Esophagus muscularis mucosa (tissue), 4 donors: ENCODE measurements at regions not wholly inside any gene's neighbourhood (a gene's known extent, or its start where the extent isn't known, plus 50 kb on each side); places are given as distances from the start of the nearest gene placed in this dataset.

Experiments
- EP300 ChIP-seq: sonication (generic); formaldehyde crosslinking; IDR thresholded peaks from one replicate; pipeline ENCODE4 v1.6.1; 2017; ENCODE audit warnings: antibody characterized with exemption
- POLR2A ChIP-seq: fragments of 450-650 bp; IDR thresholded peaks from one replicate; pipeline ENCODE4 v1.6.1; 2017; ENCODE audit warnings: antibody characterized with exemption, moderate library complexity, mild to moderate bottlenecking, low read depth
- POLR2AphosphoS5 ChIP-seq, 2 donors: sonication (generic); formaldehyde crosslinking; IDR thresholded peaks; one replicate each; pipeline ENCODE4 v1.6.1; 2017; ENCODE audit warnings: antibody characterized with exemption in 2 of 2
- TF ChIP-seq, protein P1 (sequence below), 3 experiments: fragments of 200-600 bp in 2 of 3; fragments of 450-650 bp in 1 of 3; sonication (generic) in 2 of 3; IDR thresholded peaks; one replicate each; pipeline ENCODE4 v1.5.1; 2017 to 2019; ENCODE audit warnings: antibody characterized with exemption in 3 of 3, mild to moderate bottlenecking in 2 of 3, moderate library complexity in 1 of 3

DNA sequence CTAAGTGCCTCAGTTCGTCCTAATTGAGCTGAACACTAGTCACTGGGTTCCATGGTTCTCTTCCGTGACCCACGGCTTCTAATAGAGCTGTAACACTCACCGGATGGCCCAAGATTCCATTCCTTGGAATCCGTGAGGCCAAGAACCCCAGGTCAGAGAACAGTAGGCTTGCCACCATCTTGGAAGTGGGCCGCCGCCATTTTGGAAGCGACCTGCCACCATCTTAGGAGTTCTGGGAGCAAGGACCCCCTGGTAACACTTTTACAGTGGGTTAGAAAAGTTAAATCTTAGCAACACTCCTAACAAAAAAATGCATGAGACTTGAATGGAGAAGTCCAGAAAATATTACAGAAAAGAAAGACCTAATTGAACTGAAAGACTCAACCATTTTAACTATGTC is 84.5 kb downstream of the TMEM18 start:
- TF ChIP-seq POLR2AphosphoS5 (IDR thresholded peaks at IDR 0.05), result no peak
- TF ChIP-seq, protein P1, sequence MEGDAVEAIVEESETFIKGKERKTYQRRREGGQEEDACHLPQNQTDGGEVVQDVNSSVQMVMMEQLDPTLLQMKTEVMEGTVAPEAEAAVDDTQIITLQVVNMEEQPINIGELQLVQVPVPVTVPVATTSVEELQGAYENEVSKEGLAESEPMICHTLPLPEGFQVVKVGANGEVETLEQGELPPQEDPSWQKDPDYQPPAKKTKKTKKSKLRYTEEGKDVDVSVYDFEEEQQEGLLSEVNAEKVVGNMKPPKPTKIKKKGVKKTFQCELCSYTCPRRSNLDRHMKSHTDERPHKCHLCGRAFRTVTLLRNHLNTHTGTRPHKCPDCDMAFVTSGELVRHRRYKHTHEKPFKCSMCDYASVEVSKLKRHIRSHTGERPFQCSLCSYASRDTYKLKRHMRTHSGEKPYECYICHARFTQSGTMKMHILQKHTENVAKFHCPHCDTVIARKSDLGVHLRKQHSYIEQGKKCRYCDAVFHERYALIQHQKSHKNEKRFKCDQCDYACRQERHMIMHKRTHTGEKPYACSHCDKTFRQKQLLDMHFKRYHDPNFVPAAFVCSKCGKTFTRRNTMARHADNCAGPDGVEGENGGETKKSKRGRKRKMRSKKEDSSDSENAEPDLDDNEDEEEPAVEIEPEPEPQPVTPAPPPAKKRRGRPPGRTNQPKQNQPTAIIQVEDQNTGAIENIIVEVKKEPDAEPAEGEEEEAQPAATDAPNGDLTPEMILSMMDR (IDR thresholded peaks at IDR 0.05), result no peak
- TF ChIP-seq EP300, result no peak
- TF ChIP-seq POLR2A, result no peak
